H9 (cell line): ENCODE measurements at regions not wholly inside any gene's neighbourhood (a gene's known extent, or its start where the extent isn't known, plus 50 kb on each side); places are given as distances from the start of the nearest gene placed in this dataset.

ENCODE experiments used
- DNase-seq: peaks from one replicate; pipeline ENCODE4 v3.0.0-alpha.2; 2017
- H2AFZ ChIP-seq: one replicate; pipeline ENCODE4 v1.6.1; 2013; ENCODE audit warnings: mild to moderate bottlenecking, low read length, control low read depth, moderate library complexity
- H2AK5ac ChIP-seq: 2 replicates; pipeline ENCODE4 v1.6.1; 2013; ENCODE audit warnings: low read length, control low read depth, mixed read lengths; ENCODE audit not compliant: insufficient read length
- H2BK120ac ChIP-seq: one replicate; pipeline ENCODE4 v1.6.1; 2013; ENCODE audit warnings: low read depth, mild to moderate bottlenecking, low read length, control low read depth, inconsistent platforms; ENCODE audit not compliant: poor library complexity, severe bottlenecking
- H2BK12ac ChIP-seq: 2 replicates; pipeline ENCODE4 v1.6.1; 2013; ENCODE audit warnings: low read length, control low read depth, mixed read lengths, low read depth; ENCODE audit not compliant: insufficient read length
- H2BK15ac ChIP-seq: 2 replicates; pipeline ENCODE4 v1.6.1; 2013; ENCODE audit warnings: low read depth, low read length, control low read depth
- H2BK20ac ChIP-seq: one replicate; pipeline ENCODE4 v1.6.1; 2013; ENCODE audit warnings: low read depth, mild to moderate bottlenecking, low read length, control low read depth, inconsistent platforms; ENCODE audit not compliant: poor library complexity, severe bottlenecking
- H2BK5ac ChIP-seq: 2 replicates; pipeline ENCODE4 v1.6.1; 2013; ENCODE audit warnings: low read length, control low read depth, mixed read lengths; ENCODE audit not compliant: insufficient read length
- H3K14ac ChIP-seq: 2 replicates; pipeline ENCODE4 v1.6.1; 2013; ENCODE audit warnings: low read length, control low read depth; ENCODE audit not compliant: insufficient read depth
- H3K18ac ChIP-seq: 2 replicates; pipeline ENCODE4 v1.6.1; 2013; ENCODE audit warnings: low read depth, mild to moderate bottlenecking, mixed read lengths, low read length, control low read depth; ENCODE audit not compliant: insufficient read length
- H3K23ac ChIP-seq: 2 replicates; pipeline ENCODE4 v1.6.1; 2013; ENCODE audit warnings: low read length, control low read depth, mixed read lengths, low read depth; ENCODE audit not compliant: insufficient read length
- H3K23me2 ChIP-seq: 2 replicates; pipeline ENCODE4 v1.6.1; 2013; ENCODE audit warnings: low read depth, mild to moderate bottlenecking, mixed read lengths, low read length, control low read depth; ENCODE audit not compliant: insufficient read length, poor library complexity, severe bottlenecking
- H3K27ac ChIP-seq: 2 replicates; pipeline ENCODE4 v1.5.1; 2013; ENCODE audit warnings: low read length, control low read depth, mixed read lengths, low read depth; ENCODE audit not compliant: insufficient read length
- H3K27me3 ChIP-seq: 2 replicates; pipeline ENCODE4 v1.6.1; 2013; ENCODE audit warnings: low read length, control low read depth, inconsistent platforms; ENCODE audit not compliant: insufficient read depth
- H3K4ac ChIP-seq: 2 replicates; pipeline ENCODE4 v1.6.1; 2013; ENCODE audit warnings: low read depth, mild to moderate bottlenecking, control low read depth, inconsistent platforms, low read length, moderate library complexity
- H3K4me1 ChIP-seq: 2 replicates; pipeline ENCODE4 v1.6.1; 2013; ENCODE audit warnings: low read length, control low read depth, inconsistent platforms; ENCODE audit not compliant: insufficient read depth
- H3K4me2 ChIP-seq: 2 replicates; pipeline ENCODE4 v1.6.1; 2013; ENCODE audit warnings: low read length, control low read depth, mixed read lengths; ENCODE audit not compliant: insufficient read length, insufficient read depth
- H3K56ac ChIP-seq: 2 replicates; pipeline ENCODE4 v1.6.1; 2013; ENCODE audit warnings: low read depth, mild to moderate bottlenecking, mixed read lengths, low read length, control low read depth; ENCODE audit not compliant: insufficient read length
- H3K79me1 ChIP-seq: 2 replicates; pipeline ENCODE4 v1.6.1; 2013; ENCODE audit warnings: low read depth, mild to moderate bottlenecking, moderate library complexity, low read length, control low read depth, inconsistent platforms; ENCODE audit not compliant: insufficient read depth, poor library complexity, severe bottlenecking
- H3K79me2 ChIP-seq: 2 replicates; pipeline ENCODE4 v1.6.1; 2013; ENCODE audit warnings: low read length, control low read depth, inconsistent platforms; ENCODE audit not compliant: insufficient read depth
- H3K9ac ChIP-seq: 2 replicates; pipeline ENCODE4 v1.6.1; 2013; ENCODE audit warnings: low read length, control low read depth, mixed read lengths; ENCODE audit not compliant: insufficient read length; ENCODE audit errors: extremely low read depth
- H3K9me3 ChIP-seq: one replicate; pipeline ENCODE4 v1.6.1; 2013; ENCODE audit warnings: low read depth, low read length, inconsistent platforms; ENCODE audit not compliant: control insufficient read depth
- H3T11ph ChIP-seq: one replicate; pipeline ENCODE4 v1.6.1; 2013; ENCODE audit warnings: mild to moderate bottlenecking, low read length, control low read depth, inconsistent platforms
- H4K20me1 ChIP-seq: one replicate; pipeline ENCODE4 v1.6.1; 2013; ENCODE audit not compliant: control insufficient read depth, insufficient read length, insufficient read depth
- H4K5ac ChIP-seq: 2 replicates; pipeline ENCODE4 v1.6.1; 2013; ENCODE audit warnings: low read depth, mild to moderate bottlenecking, mixed read lengths, low read length, control low read depth; ENCODE audit not compliant: insufficient read length
- H4K8ac ChIP-seq: replicated peaks from 2 replicates; pipeline ENCODE4 v1.6.1; 2013; ENCODE audit warnings: low read length, control low read depth, mixed read lengths, low read depth; ENCODE audit not compliant: insufficient read length
- H4K91ac ChIP-seq: 2 replicates; pipeline ENCODE4 v1.6.1; 2013; ENCODE audit warnings: low read depth, mild to moderate bottlenecking, moderate library complexity, mixed read lengths, low read length, control low read depth; ENCODE audit not compliant: insufficient read length
- H3K27ac Mint-ChIP-seq, 3 experiments: 2 replicates in 2 of 3; 3 replicates in 1 of 3; pipeline ENCODE4 v1.8.0; 2020 to 2021; ENCODE audit warnings: mixed read lengths in 3 of 3, mild to moderate bottlenecking in 1 of 3, moderate library complexity in 1 of 3
- H3K27me3 Mint-ChIP-seq: 2 replicates; pipeline ENCODE4 v1.8.0; 2021; ENCODE audit warnings: low read depth, mild to moderate bottlenecking, moderate library complexity, mixed read lengths
- H3K36me3 Mint-ChIP-seq, 3 experiments: 2 replicates in 2 of 3; 3 replicates in 1 of 3; pipeline ENCODE4 v1.8.0; 2020 to 2021; ENCODE audit warnings: low read depth in 3 of 3, mixed read lengths in 3 of 3; ENCODE audit not compliant: insufficient read depth in 1 of 3
- H3K4me1 Mint-ChIP-seq, 2 experiments: 2 replicates each; pipeline ENCODE4 v1.8.0; 2020; ENCODE audit warnings: mixed read lengths in 2 of 2
- H3K4me3 Mint-ChIP-seq, 2 experiments: 2 replicates in 1 of 2; 3 replicates in 1 of 2; pipeline ENCODE4 v1.8.0; 2020 to 2021; ENCODE audit warnings: mild to moderate bottlenecking in 2 of 2, mixed read lengths in 2 of 2, moderate library complexity in 1 of 2
- H3K9me3 Mint-ChIP-seq, 2 experiments: 2 replicates in 1 of 2; 3 replicates in 1 of 2; pipeline ENCODE4 v1.8.0; 2020; ENCODE audit warnings: mild to moderate bottlenecking in 2 of 2, mixed read lengths in 2 of 2, moderate library complexity in 1 of 2
- CTCF ChIP-seq: fragments of 200-600 bp; sonication (generic); conservative IDR thresholded peaks from 3 replicates; pipeline ENCODE4 v1.8.0; 2021; ENCODE audit warnings: antibody characterized with exemption, mild to moderate bottlenecking
- WGBS: extraction: QIAGEN DNeasy Blood & Tissue Kit; methylation state at CpG from one replicate; pipeline ENCODE4 v1.1.7; 2013; ENCODE audit warnings: missing lambda C conversion rate, low lambda C conversion rate, mixed read lengths; ENCODE audit not compliant: insufficient read length; ENCODE audit errors: extremely low coverage; 5-methylcytosine and 5-hydroxymethylcytosine counted together

- H2BK120ac ChIP-seq, result no peak overlapping the region
- Mint-ChIP-seq H3K27me3 (no peaks in the 10 kb centered on the region; the same call in 1 of the 2 replicates), H3K4me3 (no peak overlapping the region), H3K9me3 (0 out of 5 replicates have a peak, but pooled peaks cover 0 to 3% of the 10 kb centered on the region in 2 experiments), H3K4me1 (no peaks in the 10 kb centered on the region), H3K36me3 (no peaks in the 10 kb centered on the region), H3K27ac (no peak overlapping the region; a peak in 1 of 7 replicates)
- H3K9ac ChIP-seq, result no peak overlapping the region
- H2BK20ac ChIP-seq, result no peak overlapping the region
- no peak overlapping the region for H2AK5ac ChIP-seq
- H2AFZ ChIP-seq, result no peak overlapping the region
- H3K23ac ChIP-seq, result no peak overlapping the region
- no peak overlapping the region for H3K27ac ChIP-seq
- H4K91ac ChIP-seq, result no peak overlapping the region
- H4K5ac ChIP-seq, result no peak overlapping the region
- H3T11ph ChIP-seq, result no peak overlapping the region
- H2BK15ac ChIP-seq, result no peak overlapping the region
- no peak for TF ChIP-seq CTCF
- H2BK12ac ChIP-seq, result no peak overlapping the region
- H3K9me3 ChIP-seq, result no peaks in the 10 kb centered on the region
- H4K20me1 ChIP-seq, result no peaks in the 10 kb centered on the region
- no peak overlapping the region for H3K4ac ChIP-seq
- no peak for DNase-seq
- no peak overlapping the region for H4K8ac ChIP-seq
- no peak overlapping the region for H3K56ac ChIP-seq
- no peaks in the 10 kb centered on the region for H3K79me1 ChIP-seq
- no peaks in the 10 kb centered on the region for H3K23me2 ChIP-seq
- no peaks in the 10 kb centered on the region for H3K79me2 ChIP-seq
- no peak overlapping the region for H3K18ac ChIP-seq
- no peak overlapping the region for H2BK5ac ChIP-seq
- H3K4me1 ChIP-seq, result no peaks in the 10 kb centered on the region
- H3K14ac ChIP-seq, result no peak overlapping the region
- WGBS, result no CpG with 5 or more reads among the region's 1 CpG
- no peak overlapping the region for H3K4me2 ChIP-seq
- H3K27me3 ChIP-seq, result no peaks in the 10 kb centered on the region
These were observed 106.8 kb upstream of the GPR149 start for GRCh38 chr3:154536751-154537150.
